GM12878 (cell line): ENCODE measurements at regions not wholly inside any gene's neighbourhood (a gene's known extent, or its start where the extent isn't known, plus 50 kb on each side); places are given as distances from the start of the nearest gene placed in this dataset.

Experiments
- ATAC-seq: fragments of 200-7000 bp; cut with Tn5 transposase; 3 replicates; pipeline ENCODE4 v1.9.1; 2020; ENCODE audit warnings: mild to moderate bottlenecking, moderate library complexity
- BruUV-seq: library from RNA; stranded (reverse); fragments of 400-500 nt; replicated peaks from 2 replicates; lab custom pipeline; 2021; lab: Mats Ljungman, UMichigan
- CTCF ChIA-PET: fragments of 300-600 bp; sonication (Branson Sonifier 250); formaldehyde crosslinking; extraction: SDS; loops from one replicate; lab custom pipeline; 2021; ENCODE audit warnings: inconsistent platforms; lab: Yijun Ruan, JAX
- POLR2A ChIA-PET: fragments of 350-600 bp; formaldehyde crosslinking; extraction: SDS; loops from one replicate; lab custom pipeline; 2021; ENCODE audit warnings: inconsistent platforms; lab: Charles Lee
- RAD21 ChIA-PET: fragments of 300-600 bp; sonication (Branson Sonifier 250); formaldehyde crosslinking; loops from one replicate; lab custom pipeline; 2023; ENCODE audit warnings: antibody characterized with exemption; ENCODE audit not compliant: unreplicated experiment; lab: Charles Lee
- SMC1A ChIA-PET: fragments of 300-600 bp; sonication (Branson Sonifier 250); formaldehyde crosslinking; loops from one replicate; lab custom pipeline; 2023; ENCODE audit not compliant: unreplicated experiment, uncharacterized antibody; lab: Charles Lee
- DNase-seq: peaks from one replicate; pipeline ENCODE4 v3.0.0-alpha.2; 2011; ENCODE audit warnings: low read depth, low spot score
- FAIRE-seq: peaks from 3 replicates; lab custom pipeline; 2011; peaks lifted over from hg19 to GRCh38; lab: Jason Lieb, UNC
- H2AFZ ChIP-seq: 2 replicates; pipeline ENCODE4 v1.6.0; 2011; ENCODE audit warnings: low read depth, low read length, control low read depth; ENCODE audit not compliant: control insufficient read depth
- H3K27ac ChIP-seq: 2 replicates; pipeline ENCODE4 v1.5.1; 2011; ENCODE audit warnings: control low read depth; ENCODE audit not compliant: control insufficient read depth, insufficient read depth
- H3K27me3 ChIP-seq, 2 experiments: replicated peaks in 1 of 2; 2 replicates each; pipeline versions ENCODE4 v1.6.0 to v1.6.1; 2011; ENCODE audit warnings: low read length in 1 of 2; ENCODE audit not compliant: control insufficient read depth in 2 of 2, insufficient read depth in 2 of 2
- H3K36me3 ChIP-seq, 2 experiments: 2 replicates each; pipeline ENCODE4 v1.5.1; 2011; ENCODE audit warnings: low read length in 1 of 2; ENCODE audit not compliant: control insufficient read depth in 2 of 2, insufficient read depth in 2 of 2
- H3K4me1 ChIP-seq: 2 replicates; pipeline ENCODE4 v1.6.1; 2011; ENCODE audit warnings: mild to moderate bottlenecking, low read length, moderate library complexity, mixed read lengths; ENCODE audit not compliant: control insufficient read depth, insufficient read depth
- H3K4me2 ChIP-seq: 2 replicates; pipeline ENCODE4 v1.6.0; 2011; ENCODE audit warnings: control low read depth; ENCODE audit not compliant: control insufficient read depth, insufficient read depth
- H3K4me3 ChIP-seq: fragments of 200-600 bp; sonication (generic); 2 replicates; pipeline ENCODE4 v1.5.1; 2016
- H3K79me2 ChIP-seq: 2 replicates; pipeline ENCODE4 v1.6.0; 2011; ENCODE audit warnings: low read length; ENCODE audit not compliant: control insufficient read depth, insufficient read depth
- H3K9ac ChIP-seq: 2 replicates; pipeline ENCODE4 v1.8.0; 2011; ENCODE audit warnings: low read length, control low read depth, mixed read lengths; ENCODE audit not compliant: control insufficient read depth, insufficient read depth
- H3K9me3 ChIP-seq: replicated peaks from 3 replicates; pipeline ENCODE4 v1.5.1; 2011; ENCODE audit warnings: mild to moderate bottlenecking, low read length; ENCODE audit not compliant: control insufficient read depth, insufficient read depth
- H4K20me1 ChIP-seq: 2 replicates; pipeline ENCODE4 v1.6.0; 2011; ENCODE audit not compliant: control insufficient read depth, insufficient read depth
- HDAC6 ChIP-seq: fragments of 200-600 bp; sonication (generic); IDR thresholded peaks from one replicate; pipeline ENCODE4 v1.8.0; 2017; ENCODE audit warnings: antibody characterized with exemption; ENCODE audit not compliant: unreplicated experiment
- IKZF2 ChIP-seq, 2 experiments: fragments of 450-650 bp; IDR thresholded peaks; 2 replicates each; pipeline ENCODE4 v1.6.1; 2017; ENCODE audit warnings: mild to moderate bottlenecking in 2 of 2, moderate library complexity in 2 of 2
- IRF4 ChIP-seq: IDR thresholded peaks from 2 replicates; pipeline ENCODE4 v1.6.1; 2011; ENCODE audit warnings: low read depth, low read length
- JUNB ChIP-seq: IDR thresholded peaks from 2 replicates; pipeline ENCODE4 v1.6.1; 2016; ENCODE audit warnings: antibody characterized with exemption, mild to moderate bottlenecking
- MEF2A ChIP-seq: IDR thresholded peaks from 2 replicates; pipeline ENCODE4 v1.6.1; 2011; ENCODE audit warnings: low read depth, mild to moderate bottlenecking, low read length, moderate library complexity; ENCODE audit not compliant: insufficient read depth
- MTA2 ChIP-seq: fragments of 450-650 bp; IDR thresholded peaks from 2 replicates; pipeline ENCODE4 v1.6.1; 2016; ENCODE audit warnings: low read depth, mild to moderate bottlenecking, moderate library complexity
- MXI1 ChIP-seq: fragments of 150-350 bp; IDR thresholded peaks from 2 replicates; pipeline ENCODE4 v1.6.1; 2011; ENCODE audit warnings: low read depth, mild to moderate bottlenecking, inconsistent platforms, low read length, improper control_type of control experiment
- NFIC ChIP-seq: IDR thresholded peaks from 2 replicates; pipeline ENCODE4 v1.6.1; 2012; ENCODE audit warnings: low read depth, mild to moderate bottlenecking, inconsistent platforms, low read length, moderate library complexity
- PML ChIP-seq: IDR thresholded peaks from 2 replicates; pipeline ENCODE4 v1.6.1; 2012; ENCODE audit warnings: low read length, inconsistent platforms
- RUNX3 ChIP-seq: IDR thresholded peaks from 2 replicates; pipeline ENCODE4 v1.6.1; 2012; ENCODE audit warnings: low read length, inconsistent platforms
- YBX1 ChIP-seq: fragments of 450-650 bp; IDR thresholded peaks from 2 replicates; pipeline ENCODE4 v1.6.1; 2016; ENCODE audit warnings: antibody characterized with exemption
- ZNF217 ChIP-seq: fragments of 450-650 bp; IDR thresholded peaks from 2 replicates; pipeline ENCODE4 v1.6.1; 2017; ENCODE audit warnings: antibody characterized with exemption, mild to moderate bottlenecking
- ZNF24 ChIP-seq: fragments of 450-650 bp; IDR thresholded peaks from 2 replicates; pipeline ENCODE4 v1.6.1; 2017; ENCODE audit warnings: antibody characterized with exemption, mild to moderate bottlenecking
- WGBS: methylation state at CpG from one replicate; pipeline ENCODE4 v1.1.6; 2016; ENCODE audit warnings: low lambda C conversion rate; ENCODE audit not compliant: insufficient replicate concordance, insufficient coverage; ENCODE audit errors: missing lambda C conversion rate; 5-methylcytosine and 5-hydroxymethylcytosine counted together
- in situ Hi-C: fragments of 300-500 bp; cut with MboI; formaldehyde crosslinking; loops from 9 replicates; pipeline ENCODE4 v1.14.3; 2018; ENCODE audit warnings: mixed read lengths
- intact Hi-C: fragments of 100-400 bp; cut with micrococcal nuclease; formaldehyde crosslinking; loops from one replicate; pipeline ENCODE4 v1.14.2; 2022; ENCODE audit not compliant: unreplicated experiment
- TF ChIP-seq, protein P1 (sequence below): fragments of 450-650 bp; IDR thresholded peaks from 2 replicates; pipeline ENCODE4 v1.6.1; 2017; ENCODE audit warnings: mild to moderate bottlenecking, moderate library complexity
- TF ChIP-seq, protein P2 (sequence below), 3 experiments: IDR thresholded peaks in 2 of 3; conservative IDR thresholded peaks in 1 of 3; 2 replicates each; pipeline ENCODE4 v1.5.1; 2011; ENCODE audit warnings: low read depth in 3 of 3, low read length in 3 of 3, mild to moderate bottlenecking in 3 of 3, control low read depth in 2 of 3, moderate library complexity in 2 of 3, inconsistent platforms in 1 of 3, mixed read lengths in 1 of 3; ENCODE audit not compliant: control insufficient read depth in 2 of 3, insufficient read depth in 1 of 3; ENCODE audit errors: extremely low read depth in 1 of 3
- TF ChIP-seq, protein P3 (sequence below): IDR thresholded peaks from 2 replicates; pipeline ENCODE4 v1.6.1; 2012; ENCODE audit warnings: low read length, inconsistent platforms

DNA sequence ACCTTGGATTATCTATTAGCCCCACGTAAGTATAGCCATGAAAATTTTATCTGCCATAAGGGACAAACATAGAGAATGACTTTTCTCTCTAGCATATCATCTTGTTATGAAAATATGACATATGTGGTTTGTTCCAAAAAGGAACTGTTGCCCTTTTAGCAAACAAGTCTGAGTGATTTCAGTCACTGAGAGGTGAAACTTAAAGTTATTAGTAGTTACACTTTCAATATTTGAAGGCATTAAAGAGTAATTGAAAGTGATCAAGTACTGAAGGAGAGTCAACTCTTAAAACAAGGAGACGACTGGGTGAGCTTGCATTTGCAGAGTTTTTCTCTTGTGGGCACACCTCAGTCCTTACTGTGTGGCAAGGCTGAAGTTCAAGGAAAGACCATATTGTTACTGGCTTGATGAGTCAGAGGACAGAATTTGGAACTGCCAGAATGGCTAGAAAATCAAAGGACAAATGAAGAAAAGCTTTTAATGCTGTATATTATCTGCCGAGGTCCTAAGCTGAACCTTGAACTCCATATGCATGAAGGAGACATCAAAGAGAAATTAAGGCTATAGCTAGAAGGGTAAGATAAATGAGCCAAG is 205.1 kb upstream of the EMCN start:
- Histone ChIP-seq H3K27me3 (no peaks in the 10 kb centered on the region), H3K79me2 (no peaks in the 10 kb centered on the region), H3K9ac (no peak overlapping the region), H3K9me3 (no peaks in the 10 kb centered on the region), H4K20me1 (no peaks in the 10 kb centered on the region), H3K4me3 (no peak overlapping the region)
- DNase-seq = no peak
- BruUV-seq = no TSS peak
- ATAC-seq = peak; percentile 71
- CTCF ChIA-PET = interaction anchor here (0.5 kb wide), 1 partner anchor 229 kb away, joined by 3 read pairs; no protein-coding TSS in a partner anchor
- peak; percentile 41 to 58; a peak in 3 of 4 replicates for TF ChIP-seq IKZF2 (IDR thresholded peaks at IDR 0.05)
- TF ChIP-seq YBX1 = no peak
- TF ChIP-seq HDAC6 = no peak
- TF ChIP-seq JUNB = peak; percentile 69
- TF ChIP-seq, protein P1, sequence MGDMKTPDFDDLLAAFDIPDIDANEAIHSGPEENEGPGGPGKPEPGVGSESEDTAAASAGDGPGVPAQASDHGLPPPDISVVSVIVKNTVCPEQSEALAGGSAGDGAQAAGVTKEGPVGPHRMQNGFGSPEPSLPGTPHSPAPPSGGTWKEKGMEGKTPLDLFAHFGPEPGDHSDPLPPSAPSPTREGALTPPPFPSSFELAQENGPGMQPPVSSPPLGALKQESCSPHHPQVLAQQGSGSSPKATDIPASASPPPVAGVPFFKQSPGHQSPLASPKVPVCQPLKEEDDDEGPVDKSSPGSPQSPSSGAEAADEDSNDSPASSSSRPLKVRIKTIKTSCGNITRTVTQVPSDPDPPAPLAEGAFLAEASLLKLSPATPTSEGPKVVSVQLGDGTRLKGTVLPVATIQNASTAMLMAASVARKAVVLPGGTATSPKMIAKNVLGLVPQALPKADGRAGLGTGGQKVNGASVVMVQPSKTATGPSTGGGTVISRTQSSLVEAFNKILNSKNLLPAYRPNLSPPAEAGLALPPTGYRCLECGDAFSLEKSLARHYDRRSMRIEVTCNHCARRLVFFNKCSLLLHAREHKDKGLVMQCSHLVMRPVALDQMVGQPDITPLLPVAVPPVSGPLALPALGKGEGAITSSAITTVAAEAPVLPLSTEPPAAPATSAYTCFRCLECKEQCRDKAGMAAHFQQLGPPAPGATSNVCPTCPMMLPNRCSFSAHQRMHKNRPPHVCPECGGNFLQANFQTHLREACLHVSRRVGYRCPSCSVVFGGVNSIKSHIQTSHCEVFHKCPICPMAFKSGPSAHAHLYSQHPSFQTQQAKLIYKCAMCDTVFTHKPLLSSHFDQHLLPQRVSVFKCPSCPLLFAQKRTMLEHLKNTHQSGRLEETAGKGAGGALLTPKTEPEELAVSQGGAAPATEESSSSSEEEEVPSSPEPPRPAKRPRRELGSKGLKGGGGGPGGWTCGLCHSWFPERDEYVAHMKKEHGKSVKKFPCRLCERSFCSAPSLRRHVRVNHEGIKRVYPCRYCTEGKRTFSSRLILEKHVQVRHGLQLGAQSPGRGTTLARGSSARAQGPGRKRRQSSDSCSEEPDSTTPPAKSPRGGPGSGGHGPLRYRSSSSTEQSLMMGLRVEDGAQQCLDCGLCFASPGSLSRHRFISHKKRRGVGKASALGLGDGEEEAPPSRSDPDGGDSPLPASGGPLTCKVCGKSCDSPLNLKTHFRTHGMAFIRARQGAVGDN = no peak
- TF ChIP-seq, protein P2, sequence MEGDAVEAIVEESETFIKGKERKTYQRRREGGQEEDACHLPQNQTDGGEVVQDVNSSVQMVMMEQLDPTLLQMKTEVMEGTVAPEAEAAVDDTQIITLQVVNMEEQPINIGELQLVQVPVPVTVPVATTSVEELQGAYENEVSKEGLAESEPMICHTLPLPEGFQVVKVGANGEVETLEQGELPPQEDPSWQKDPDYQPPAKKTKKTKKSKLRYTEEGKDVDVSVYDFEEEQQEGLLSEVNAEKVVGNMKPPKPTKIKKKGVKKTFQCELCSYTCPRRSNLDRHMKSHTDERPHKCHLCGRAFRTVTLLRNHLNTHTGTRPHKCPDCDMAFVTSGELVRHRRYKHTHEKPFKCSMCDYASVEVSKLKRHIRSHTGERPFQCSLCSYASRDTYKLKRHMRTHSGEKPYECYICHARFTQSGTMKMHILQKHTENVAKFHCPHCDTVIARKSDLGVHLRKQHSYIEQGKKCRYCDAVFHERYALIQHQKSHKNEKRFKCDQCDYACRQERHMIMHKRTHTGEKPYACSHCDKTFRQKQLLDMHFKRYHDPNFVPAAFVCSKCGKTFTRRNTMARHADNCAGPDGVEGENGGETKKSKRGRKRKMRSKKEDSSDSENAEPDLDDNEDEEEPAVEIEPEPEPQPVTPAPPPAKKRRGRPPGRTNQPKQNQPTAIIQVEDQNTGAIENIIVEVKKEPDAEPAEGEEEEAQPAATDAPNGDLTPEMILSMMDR (IDR thresholded peaks at IDR 0.05 in 2 of 3, conservative IDR thresholded peaks at IDR 0.05 in 1 of 3; ENCODE audit: control insufficient read depth in 2 of 3, extremely low read depth in 1 of 3, insufficient read depth in 1 of 3, low read depth in 3 of 3, low read length in 3 of 3) = no peak
- peak; percentile 59; the same call in 1 of the 2 replicates for TF ChIP-seq MEF2A
- no peak for TF ChIP-seq PML
- TF ChIP-seq NFIC = peak; percentile 62
- TF ChIP-seq MTA2 = peak; percentile 62
- no peak for TF ChIP-seq MXI1
- 0 out of 2 replicates have a peak, but pooled peaks have one; percentile 25 for TF ChIP-seq IRF4
- peak; percentile 62 for TF ChIP-seq RUNX3
- no peak for TF ChIP-seq ZNF217
- 0 out of 2 replicates have a peak, but pooled peaks have one; percentile 19 for TF ChIP-seq ZNF24
- TF ChIP-seq, protein P3, sequence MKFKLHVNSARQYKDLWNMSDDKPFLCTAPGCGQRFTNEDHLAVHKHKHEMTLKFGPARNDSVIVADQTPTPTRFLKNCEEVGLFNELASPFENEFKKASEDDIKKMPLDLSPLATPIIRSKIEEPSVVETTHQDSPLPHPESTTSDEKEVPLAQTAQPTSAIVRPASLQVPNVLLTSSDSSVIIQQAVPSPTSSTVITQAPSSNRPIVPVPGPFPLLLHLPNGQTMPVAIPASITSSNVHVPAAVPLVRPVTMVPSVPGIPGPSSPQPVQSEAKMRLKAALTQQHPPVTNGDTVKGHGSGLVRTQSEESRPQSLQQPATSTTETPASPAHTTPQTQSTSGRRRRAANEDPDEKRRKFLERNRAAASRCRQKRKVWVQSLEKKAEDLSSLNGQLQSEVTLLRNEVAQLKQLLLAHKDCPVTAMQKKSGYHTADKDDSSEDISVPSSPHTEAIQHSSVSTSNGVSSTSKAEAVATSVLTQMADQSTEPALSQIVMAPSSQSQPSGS = 0 out of 2 replicates have a peak, but pooled peaks have one; percentile 21
- TF ChIP-seq, all 136 proteins: peak for 9
- peak; percentile 7 for FAIRE-seq
- Histone ChIP-seq H3K36me3 (no peaks in the 10 kb centered on the region), H3K4me1 (no peaks in the 10 kb centered on the region), H2AFZ (no peak overlapping the region), H3K27ac (no peak overlapping the region), H3K4me2 (peak overlapping the region; percentile 8; the same call in 1 of the 2 replicates)
- in situ Hi-C loops = no loop called here
- POLR2A ChIA-PET = no interaction called here
- intact Hi-C loops = loop anchor here (5.0 kb wide), 1 partner anchor 99 kb away; no protein-coding TSS in a partner anchor
- SMC1A ChIA-PET = interaction anchor here (1.6 kb wide), 1 partner anchor 15 kb away, joined by 4 read pairs; no protein-coding TSS in a partner anchor
- RAD21 ChIA-PET = no interaction called here
- 14% methylated on average over 3 of the region's 3 CpGs for WGBS
